HEK293 (cell line): ENCODE measurements at regions not wholly inside any gene's neighbourhood (a gene's known extent, or its start where the extent isn't known, plus 50 kb on each side); places are given as distances from the start of the nearest gene placed in this dataset.

Experiments
- CTCF ChIA-PET: fragments of 350-600 bp; formaldehyde crosslinking; extraction: SDS; loops from one replicate; lab custom pipeline; 2021; ENCODE audit warnings: antibody characterized with exemption; lab: Yijun Ruan, JAX
- POLR2A ChIA-PET: fragments of 300-600 bp; formaldehyde crosslinking; extraction: SDS; loops from one replicate; lab custom pipeline; 2020; ENCODE audit warnings: antibody characterized with exemption, inconsistent platforms; lab: Yijun Ruan, JAX
- H3K27ac ChIP-seq: fragments of 200-500 bp; sonication (Bioruptor generic); 2 replicates; pipeline ENCODE4 v1.5.1; 2014; ENCODE audit warnings: low read depth, low read length, control low read depth, inconsistent platforms; ENCODE audit errors: extremely low read depth
- H3K36me3 ChIP-seq, 2 experiments: fragments of 200-500 bp in 1 of 2; sonication (Bioruptor generic) in 1 of 2; 1 replicate in 1 of 2; 2 replicates in 1 of 2; pipeline ENCODE4 v1.5.1; 2014 to 2017; ENCODE audit warnings: inconsistent platforms in 2 of 2, low read length in 2 of 2; ENCODE audit not compliant: control insufficient read depth in 2 of 2, insufficient read depth in 1 of 2
- H3K4me1 ChIP-seq: fragments of 200-500 bp; sonication (Bioruptor generic); 2 replicates; pipeline ENCODE4 v1.5.1; 2014; ENCODE audit warnings: mild to moderate bottlenecking, low read length, inconsistent platforms; ENCODE audit not compliant: control insufficient read depth, insufficient read depth
- H3K4me3 ChIP-seq: 2 replicates; pipeline ENCODE4 v1.5.1; 2011; ENCODE audit warnings: low read depth, mild to moderate bottlenecking, control low read depth, low read length, moderate library complexity
- H3K9me3 ChIP-seq: fragments of 200-500 bp; sonication (Bioruptor generic); 2 replicates; pipeline ENCODE4 v1.5.1; 2014; ENCODE audit warnings: low read depth, low read length, inconsistent platforms; ENCODE audit not compliant: control insufficient read depth, insufficient read depth
- EGR2 ChIP-seq: fragments of 450-650 bp; formaldehyde crosslinking; IDR thresholded peaks from 2 replicates; pipeline ENCODE4 v1.5.1; 2016; ENCODE audit warnings: low read depth, missing biosample characterization, missing genetic modification characterization
- FEZF1 ChIP-seq: fragments of 450-650 bp; formaldehyde crosslinking; IDR thresholded peaks from 2 replicates; pipeline ENCODE4 v1.5.1; 2016; ENCODE audit warnings: missing biosample characterization, missing genetic modification characterization
- HOXD13 ChIP-seq: sonication (generic); formaldehyde crosslinking; IDR thresholded peaks from 2 replicates; pipeline ENCODE4 v1.8.0; 2022; ENCODE audit warnings: missing genetic modification reagents, borderline replicate concordance
- KLF1 ChIP-seq: fragments of 450-650 bp; formaldehyde crosslinking; IDR thresholded peaks from 2 replicates; pipeline ENCODE4 v1.5.1; 2016; ENCODE audit warnings: missing biosample characterization, missing genetic modification characterization
- MZF1 ChIP-seq: fragments of 450-650 bp; formaldehyde crosslinking; IDR thresholded peaks from 2 replicates; pipeline ENCODE4 v1.5.1; 2017; ENCODE audit warnings: missing biosample characterization, missing genetic modification characterization, borderline replicate concordance
- PRDM6 ChIP-seq: fragments of 450-650 bp; formaldehyde crosslinking; IDR thresholded peaks from 2 replicates; pipeline ENCODE4 v1.5.1; 2017; ENCODE audit warnings: missing biosample characterization, missing genetic modification characterization
- SP2 ChIP-seq: fragments of 450-650 bp; formaldehyde crosslinking; IDR thresholded peaks from 2 replicates; pipeline ENCODE4 v1.5.1; 2016; ENCODE audit warnings: missing biosample characterization, missing genetic modification characterization
- TCF7L2 ChIP-seq: IDR thresholded peaks from 2 replicates; pipeline ENCODE4 v1.6.1; 2011; ENCODE audit warnings: low read depth, mild to moderate bottlenecking, inconsistent platforms, low read length, moderate library complexity, borderline replicate concordance
- TRIM28 ChIP-seq: IDR thresholded peaks from 2 replicates; pipeline ENCODE4 v1.6.1; 2011; ENCODE audit warnings: low read length, control low read depth, borderline replicate concordance
- ZIC2 ChIP-seq: fragments of 450-650 bp; formaldehyde crosslinking; IDR thresholded peaks from 2 replicates; pipeline ENCODE4 v1.5.1; 2016; ENCODE audit warnings: missing biosample characterization, missing genetic modification characterization
- ZNF10 ChIP-seq: fragments of 450-650 bp; formaldehyde crosslinking; IDR thresholded peaks from 2 replicates; pipeline ENCODE4 v1.5.1; 2017; ENCODE audit warnings: missing biosample characterization, missing genetic modification characterization
- ZNF138 ChIP-seq: fragments of 450-650 bp; formaldehyde crosslinking; IDR thresholded peaks from 2 replicates; pipeline ENCODE4 v1.5.1; 2016; ENCODE audit warnings: missing biosample characterization, missing genetic modification characterization, borderline replicate concordance
- ZNF174 ChIP-seq: fragments of 450-650 bp; formaldehyde crosslinking; IDR thresholded peaks from 2 replicates; pipeline ENCODE4 v1.5.0; 2017; ENCODE audit warnings: missing biosample characterization, mild to moderate bottlenecking, missing genetic modification characterization
- ZNF18 ChIP-seq: fragments of 450-650 bp; formaldehyde crosslinking; IDR thresholded peaks from 2 replicates; pipeline ENCODE4 v1.5.1; 2016; ENCODE audit warnings: missing biosample characterization, missing genetic modification characterization
- ZNF366 ChIP-seq: fragments of 450-650 bp; formaldehyde crosslinking; conservative IDR thresholded peaks from 2 replicates; pipeline ENCODE4 v1.5.1; 2016; ENCODE audit warnings: missing biosample characterization, missing genetic modification characterization
- ZNF37A ChIP-seq: fragments of 450-650 bp; IDR thresholded peaks from 2 replicates; pipeline ENCODE4 v1.5.1; 2018; ENCODE audit warnings: missing biosample characterization, missing genetic modification characterization
- ZNF391 ChIP-seq: fragments of 450-650 bp; formaldehyde crosslinking; IDR thresholded peaks from 2 replicates; pipeline ENCODE4 v1.5.1; 2016; ENCODE audit warnings: low read depth, missing biosample characterization, missing genetic modification characterization, borderline replicate concordance
- ZNF398 ChIP-seq: fragments of 450-650 bp; formaldehyde crosslinking; IDR thresholded peaks from 2 replicates; pipeline ENCODE4 v1.5.1; 2017; ENCODE audit warnings: missing biosample characterization, missing genetic modification characterization
- ZNF473 ChIP-seq: fragments of 450-650 bp; formaldehyde crosslinking; IDR thresholded peaks from 2 replicates; pipeline ENCODE4 v1.5.1; 2017; ENCODE audit warnings: missing biosample characterization, missing genetic modification characterization
- ZNF530 ChIP-seq: fragments of 450-650 bp; formaldehyde crosslinking; IDR thresholded peaks from 2 replicates; pipeline ENCODE4 v1.5.1; 2016; ENCODE audit warnings: low read depth, missing biosample characterization, missing genetic modification characterization
- ZNF549 ChIP-seq: fragments of 450-650 bp; IDR thresholded peaks from 2 replicates; pipeline ENCODE4 v1.5.1; 2018; ENCODE audit warnings: missing biosample characterization, missing genetic modification characterization, mild to moderate bottlenecking, inconsistent platforms, moderate library complexity
- ZNF624 ChIP-seq: fragments of 450-650 bp; formaldehyde crosslinking; IDR thresholded peaks from 2 replicates; pipeline ENCODE4 v1.5.1; 2017; ENCODE audit warnings: missing biosample characterization, missing genetic modification characterization
- ZNF660 ChIP-seq: fragments of 450-650 bp; IDR thresholded peaks from 2 replicates; pipeline ENCODE4 v1.5.1; 2018; ENCODE audit warnings: missing biosample characterization, mild to moderate bottlenecking, missing genetic modification characterization
- ZNF837 ChIP-seq: fragments of 450-650 bp; formaldehyde crosslinking; IDR thresholded peaks from 2 replicates; pipeline ENCODE4 v1.5.1; 2016; ENCODE audit warnings: missing biosample characterization, missing genetic modification characterization
- ZNF843 ChIP-seq: fragments of 450-650 bp; formaldehyde crosslinking; IDR thresholded peaks from 2 replicates; pipeline ENCODE4 v1.5.1; 2016; ENCODE audit warnings: missing biosample characterization, missing genetic modification characterization
- ZSCAN5A ChIP-seq: fragments of 450-650 bp; formaldehyde crosslinking; IDR thresholded peaks from 2 replicates; pipeline ENCODE4 v1.5.1; 2016; ENCODE audit warnings: missing biosample characterization, missing genetic modification characterization
- ZXDB ChIP-seq: fragments of 450-650 bp; formaldehyde crosslinking; IDR thresholded peaks from 2 replicates; pipeline ENCODE4 v1.5.1; 2016; ENCODE audit warnings: missing biosample characterization, missing genetic modification characterization

GRCh38 chr18:22101731-22102130 is 67.7 kb upstream of the GATA6 start:
- Histone ChIP-seq H3K27ac (no peak overlapping the region), H3K4me1 (peaks cover 12% of the 10 kb centered on the region), H3K9me3 (no peaks in the 10 kb centered on the region), H3K4me3 (no peak overlapping the region), H3K36me3 (no peaks in the 10 kb centered on the region)
- TF ChIP-seq ZNF624 (tag by site-specific recombination) = no peak
- no peak for TF ChIP-seq MZF1 (tag by site-specific recombination)
- TF ChIP-seq ZNF18 (tag by site-specific recombination) = no peak
- TF ChIP-seq KLF1 (tag by site-specific recombination) = no peak
- no peak for TF ChIP-seq ZIC2
- ChIA-PET POLR2A (no interaction called here), CTCF (interaction anchor here (0.7 kb wide), 2 partner anchors 13 to 87 kb away, joined by 3 to 4 read pairs; no protein-coding TSS in a partner anchor)

GRCh38 chr18:22102953-22103646 is 66.3 kb upstream of the GATA6 start:
- TF ChIP-seq ZNF660 (tag by site-specific recombination) (no peak), ZNF530 (tag by site-specific recombination) (no peak), HOXD13 (CRISPR knock-in tag) (no peak), ZNF398 (peak; percentile 47), ZNF549 (no peak), TRIM28 (peak; percentile 79; the same call in 1 of the 2 replicates), MZF1 (tag by site-specific recombination) (no peak), ZNF10 (tag by site-specific recombination) (no peak), EGR2 (tag by site-specific recombination) (no peak), PRDM6 (tag by site-specific recombination) (peak; percentile 80), ZNF174 (tag by site-specific recombination) (no peak), ZNF366 (tag by site-specific recombination) (0 out of 2 replicates have a peak, but pooled peaks have one; percentile 17), ZSCAN5A (tag by site-specific recombination) (no peak), ZNF37A (tag by site-specific recombination) (no peak), SP2 (tag by site-specific recombination) (no peak), ZNF138 (tag by site-specific recombination) (no peak), ZXDB (tag by site-specific recombination) (peak; percentile 47; the same call in 1 of the 2 replicates), ZNF843 (tag by site-specific recombination) (peak; percentile 36; the same call in 1 of the 2 replicates), ZNF473 (tag by site-specific recombination) (no peak), TCF7L2 (peak; percentile 56; the same call in 1 of the 2 replicates), ZNF837 (tag by site-specific recombination) (no peak), ZNF391 (tag by site-specific recombination) (no peak), FEZF1 (peak; percentile 70; the same call in 1 of the 2 replicates)
- CTCF ChIA-PET = interaction anchor here (0.6 kb wide), 2 partner anchors 10 to 100 kb away, joined by 3 to 4 read pairs; no protein-coding TSS in a partner anchor
- H3K4me3 ChIP-seq = no peak overlapping the region
- H3K9me3 ChIP-seq = no peaks in the 10 kb centered on the region
- H3K27ac ChIP-seq = peak overlapping the region; percentile 39; the same call in 1 of the 2 replicates
- H3K36me3 ChIP-seq = no peaks in the 10 kb centered on the region
- H3K4me1 ChIP-seq = peaks cover 14% of the 10 kb centered on the region
- POLR2A ChIA-PET = interaction anchor here (1.8 kb wide), 1 partner anchor 66 kb away, joined by 6 read pairs; the partner anchor contains the start of gene GATA6
